GM18951 (cell line): ENCODE measurements at regions not wholly inside any gene's neighbourhood (a gene's known extent, or its start where the extent isn't known, plus 50 kb on each side); places are given as distances from the start of the nearest gene placed in this dataset.
"Not testable (repeated sequence)": the region's sequence is repeated elsewhere in the genome, so short reads cannot be mapped to it uniquely, and the experiment has no call there.

Experiments used
- POLR2A ChIP-seq: IDR thresholded peaks from 4 replicates; pipeline ENCODE4 v1.6.1; 2011; ENCODE audit warnings: mild to moderate bottlenecking; ENCODE audit not compliant: insufficient read length, insufficient read depth; ENCODE audit errors: extremely low read depth
- in situ Hi-C: fragments of 300-500 bp; cut with MboI; formaldehyde crosslinking; loops from one replicate; pipeline ENCODE4 v1.12.0; 2022; ENCODE audit warnings: low sequenced_read_pairs, mixed read lengths, inconsistent platforms; ENCODE audit not compliant: unreplicated experiment

DNA sequence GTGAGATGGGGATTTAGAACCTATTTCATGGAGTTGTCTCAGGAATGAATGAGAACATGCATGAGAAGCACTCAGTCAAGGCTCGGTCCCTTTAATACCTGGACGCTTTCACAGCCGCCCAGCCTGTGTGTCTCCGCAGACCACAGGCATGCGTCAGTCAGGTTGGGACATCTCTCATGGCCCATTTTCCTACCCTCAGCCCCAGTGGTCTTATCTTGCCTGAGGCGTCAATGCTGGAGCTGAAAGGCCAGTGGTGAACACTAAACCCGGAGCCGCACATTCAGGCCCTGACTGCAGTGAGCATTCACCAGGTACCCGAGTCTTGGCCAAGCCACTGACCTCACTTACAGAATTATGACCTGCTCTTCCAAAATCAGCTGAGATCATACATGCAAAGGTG lies 263.2 kb upstream of the RAB4A start:
- in situ Hi-C loops, result no loop called here
- TF ChIP-seq POLR2A, result no peak

DNA sequence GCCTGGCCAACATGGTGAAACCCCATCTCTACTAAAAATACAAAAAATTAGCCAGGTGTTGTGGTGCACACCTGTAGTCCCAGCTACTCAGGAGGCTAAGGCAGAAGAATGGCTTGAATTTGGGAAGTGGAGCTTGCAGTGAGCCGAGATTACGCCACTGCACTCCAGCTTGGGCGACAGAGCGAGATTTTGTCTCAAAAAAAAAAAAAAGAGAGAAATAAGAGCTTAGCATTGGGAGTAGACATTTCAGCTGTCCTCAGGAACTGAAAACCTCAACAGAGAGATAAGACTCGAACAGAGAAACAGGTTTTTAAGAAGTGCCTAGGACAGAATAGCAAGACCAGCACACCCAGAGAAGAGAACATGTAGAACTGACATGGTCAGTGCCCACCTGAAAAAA lies 262.6 kb upstream of the RAB4A start:
- in situ Hi-C loops, result not testable (repeated sequence)

DNA sequence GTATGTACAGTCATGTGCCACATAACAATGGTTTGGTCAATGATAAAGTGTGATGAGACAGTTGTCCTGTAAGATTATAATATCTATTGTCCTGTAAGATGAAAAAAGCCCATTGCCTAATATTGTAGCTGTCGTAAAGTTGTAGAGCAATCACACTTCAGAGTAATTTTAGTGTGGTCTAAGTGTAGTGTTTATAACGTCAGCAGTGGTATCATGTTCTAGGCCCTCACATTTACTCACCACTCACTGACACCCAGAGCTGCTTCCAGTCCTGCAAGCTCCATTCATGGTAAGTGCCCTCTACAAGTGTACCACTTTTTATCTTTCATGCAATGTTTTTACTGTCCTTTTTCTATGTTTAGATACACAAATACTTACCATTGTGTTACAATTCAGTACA lies 259.9 kb upstream of the RAB4A start:
- in situ Hi-C loops, result no loop called here
- no peak for TF ChIP-seq POLR2A

DNA sequence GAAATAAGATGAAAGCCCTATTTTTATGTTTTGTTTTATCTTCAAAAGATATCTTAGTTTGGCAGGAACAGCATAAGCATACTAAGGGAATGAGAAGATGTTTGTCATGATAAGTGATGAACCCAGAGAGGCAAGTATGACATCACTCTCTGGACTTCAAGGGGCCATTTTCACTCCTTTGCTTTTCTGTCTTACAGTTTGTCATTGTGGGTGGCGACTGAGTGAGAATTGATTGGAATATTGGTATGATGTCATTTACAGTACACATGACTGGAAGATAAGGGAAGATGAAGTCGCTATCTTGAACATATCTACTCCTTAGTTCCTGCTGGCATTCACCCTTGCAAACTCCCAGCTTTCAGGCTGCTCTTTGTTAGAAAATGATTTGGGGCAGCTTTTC lies 258.1 kb upstream of the RAB4A start:
- in situ Hi-C loops, result no loop called here
- no peak for TF ChIP-seq POLR2A

DNA sequence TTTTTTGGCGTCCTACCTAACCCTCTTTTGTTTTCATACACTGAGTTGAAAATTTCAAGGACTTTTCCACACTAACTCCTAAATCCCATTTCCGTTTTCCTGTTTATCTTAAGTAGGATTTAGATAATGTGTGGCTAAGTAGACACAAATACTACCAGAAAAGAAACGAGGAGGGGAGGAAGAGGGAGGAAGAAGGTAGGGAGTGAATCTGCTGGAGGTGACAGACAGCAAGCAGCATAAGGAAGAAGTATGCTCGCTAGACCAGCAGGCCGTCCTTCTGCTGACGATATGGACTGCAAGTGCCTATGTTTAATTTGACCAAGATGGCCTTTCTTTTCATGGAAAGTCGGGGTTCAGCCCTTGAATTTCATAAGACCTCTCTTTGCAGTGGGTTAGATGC lies 256.9 kb upstream of the RAB4A start:
- in situ Hi-C loops, result no loop called here
- TF ChIP-seq POLR2A, result no peak

DNA sequence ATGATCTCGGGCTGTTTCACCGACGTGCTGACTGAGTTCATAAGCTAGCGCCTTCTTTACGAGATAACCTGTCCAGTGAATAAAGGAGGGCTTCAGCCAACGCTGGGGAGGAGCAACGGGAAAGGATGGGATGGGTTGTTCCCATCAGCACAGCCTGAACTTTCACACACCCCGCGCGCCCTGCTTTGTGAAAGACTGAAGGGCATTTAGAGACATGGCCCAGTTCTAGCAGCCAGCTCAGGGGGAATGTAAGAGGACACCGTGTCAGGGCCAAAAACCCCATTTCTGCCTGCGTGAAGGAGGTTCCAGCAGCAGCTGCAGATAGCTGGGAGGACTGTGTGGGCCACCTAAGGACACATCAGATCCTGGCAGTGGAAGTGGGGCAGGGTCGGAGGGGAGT lies 255.1 kb upstream of the RAB4A start:
- in situ Hi-C loops, result no loop called here
- no peak for TF ChIP-seq POLR2A

DNA sequence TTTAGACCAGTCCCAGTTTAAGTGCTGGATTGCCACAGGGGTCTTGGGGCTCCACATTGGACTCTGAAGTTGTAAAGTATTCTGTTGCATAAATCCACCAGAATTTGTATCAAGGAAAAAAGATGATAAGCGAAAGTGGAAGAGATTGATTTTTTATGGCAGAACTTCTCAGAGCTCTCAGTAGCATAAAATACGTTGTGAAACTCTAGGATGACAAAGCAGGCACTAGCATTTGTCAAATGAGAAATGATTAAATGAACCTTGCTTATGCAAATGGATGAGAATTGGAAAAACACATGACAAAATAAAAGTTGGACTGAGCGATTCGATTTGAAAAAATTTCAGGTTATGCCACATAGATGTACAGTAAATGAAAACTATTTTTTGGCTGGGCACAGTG lies 253.8 kb upstream of the RAB4A start:
- TF ChIP-seq POLR2A, result no peak
- in situ Hi-C loops, result no loop called here

DNA sequence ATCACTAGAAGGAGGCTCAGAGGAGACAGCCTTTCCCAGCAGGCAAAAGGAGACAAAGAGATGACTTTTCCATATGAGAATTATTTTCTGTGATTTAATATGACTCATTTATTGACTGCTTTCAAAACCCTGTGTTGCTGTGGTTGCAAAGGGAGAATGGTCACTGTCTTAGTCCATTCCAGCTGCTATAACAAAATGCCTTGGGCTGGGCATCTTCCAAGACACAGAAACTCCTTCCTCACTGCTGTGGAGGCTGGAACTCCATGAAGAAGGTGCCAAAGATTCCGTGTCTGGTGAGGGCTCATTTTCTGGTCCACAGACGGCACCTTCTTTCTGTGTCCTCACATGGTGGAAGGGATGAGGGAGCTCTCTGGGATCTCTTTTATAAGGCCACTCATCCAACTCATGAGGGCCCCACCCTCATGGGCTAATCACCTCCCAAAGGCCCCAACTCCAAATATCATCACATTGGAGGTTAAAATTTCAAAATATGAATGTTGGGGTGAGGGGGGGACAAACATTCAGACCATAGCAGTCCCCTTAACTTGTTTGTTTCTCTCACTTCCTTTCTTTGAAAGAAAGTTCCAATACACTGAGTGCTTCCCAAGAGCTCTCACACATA lies 252.1 kb upstream of the RAB4A start:
- no peak for TF ChIP-seq POLR2A
- in situ Hi-C loops, result no loop called here

DNA sequence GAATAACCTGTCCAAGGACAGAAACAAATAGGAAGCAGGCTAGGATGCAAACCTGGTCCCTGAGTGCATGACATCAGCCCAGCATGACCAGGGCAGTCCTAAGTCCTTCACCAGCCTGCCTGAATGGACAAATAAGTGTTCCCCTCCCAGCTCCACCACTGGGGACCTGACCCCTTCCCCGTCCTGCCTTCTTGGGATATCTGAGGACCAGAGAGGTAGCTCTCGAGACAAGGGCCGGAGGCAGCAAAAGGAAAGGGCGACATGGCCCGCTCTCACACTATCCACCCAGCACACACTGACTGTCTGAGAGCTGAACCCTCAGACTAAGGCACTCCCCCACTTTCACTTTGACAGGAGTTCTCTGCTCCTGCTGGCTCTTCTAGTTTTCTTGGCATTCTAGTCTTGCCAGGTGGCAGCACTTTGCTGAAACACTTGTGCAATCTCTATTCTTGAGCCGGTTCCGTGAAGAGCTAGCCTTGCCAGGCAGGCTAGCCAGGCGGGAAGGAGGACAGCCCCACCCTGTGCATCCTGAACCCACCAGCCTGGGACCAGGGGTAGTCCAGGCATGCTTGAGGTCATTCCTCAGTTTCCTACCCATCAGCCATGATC lies 251.1 kb upstream of the RAB4A start:
- TF ChIP-seq POLR2A, result no peak
- in situ Hi-C loops, result no loop called here

DNA sequence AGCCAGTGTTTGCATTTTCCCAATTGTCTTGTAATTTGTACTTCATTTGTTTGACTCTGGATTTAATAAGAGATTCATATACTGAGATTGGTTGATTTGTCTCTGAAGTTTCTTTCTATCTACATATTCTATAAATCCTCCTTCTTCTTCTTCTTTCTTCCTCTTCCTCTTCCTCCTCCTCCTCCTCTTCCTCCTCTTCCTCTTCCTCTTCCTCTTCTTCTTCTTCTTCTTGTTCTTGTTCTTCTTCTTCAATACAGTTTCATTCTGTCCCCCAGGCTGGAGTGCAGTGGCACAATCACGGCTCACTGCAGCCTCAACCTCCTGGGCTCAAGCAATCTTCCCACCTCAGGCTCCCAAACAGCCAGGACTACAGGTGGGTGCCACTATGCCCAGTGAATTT lies 249.9 kb upstream of the RAB4A start:
- in situ Hi-C loops, result not testable (repeated sequence)

DNA sequence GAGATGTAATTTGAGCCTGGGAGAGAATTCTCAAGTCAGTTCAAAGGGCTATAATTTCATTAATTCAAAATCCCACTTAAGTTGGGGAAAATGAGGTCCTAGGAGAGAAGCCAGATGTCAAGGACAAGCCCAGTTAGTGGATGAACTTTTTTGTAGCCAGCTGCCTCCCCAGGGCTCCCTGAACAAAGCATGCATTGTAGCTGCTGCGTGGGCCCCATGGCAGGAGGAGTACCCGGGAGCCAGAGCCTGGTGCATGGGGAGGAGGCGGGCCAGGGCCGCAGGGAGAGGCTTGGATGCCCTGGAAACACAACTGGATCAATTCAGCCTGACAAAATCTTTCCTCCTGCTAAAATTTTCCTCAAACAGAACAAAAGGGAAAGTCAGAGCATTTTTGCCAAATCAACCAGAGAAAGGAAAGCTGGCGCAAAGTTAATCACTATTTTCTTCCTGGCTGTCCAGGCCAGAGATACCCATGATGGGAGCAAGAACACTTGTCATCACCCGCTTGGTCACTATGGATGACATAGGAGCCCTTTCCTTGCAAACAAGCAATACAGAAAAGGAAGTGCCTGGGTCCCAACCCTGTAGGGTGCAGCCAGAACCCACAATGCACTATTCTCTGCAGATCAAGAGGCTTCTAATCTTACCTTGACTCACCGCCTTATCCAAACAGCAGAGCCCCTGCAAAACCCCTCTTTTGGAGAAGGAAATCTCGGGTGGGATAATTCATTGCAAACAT lies 248.1 kb upstream of the RAB4A start:
- TF ChIP-seq POLR2A, result no peak
- in situ Hi-C loops, result no loop called here

DNA sequence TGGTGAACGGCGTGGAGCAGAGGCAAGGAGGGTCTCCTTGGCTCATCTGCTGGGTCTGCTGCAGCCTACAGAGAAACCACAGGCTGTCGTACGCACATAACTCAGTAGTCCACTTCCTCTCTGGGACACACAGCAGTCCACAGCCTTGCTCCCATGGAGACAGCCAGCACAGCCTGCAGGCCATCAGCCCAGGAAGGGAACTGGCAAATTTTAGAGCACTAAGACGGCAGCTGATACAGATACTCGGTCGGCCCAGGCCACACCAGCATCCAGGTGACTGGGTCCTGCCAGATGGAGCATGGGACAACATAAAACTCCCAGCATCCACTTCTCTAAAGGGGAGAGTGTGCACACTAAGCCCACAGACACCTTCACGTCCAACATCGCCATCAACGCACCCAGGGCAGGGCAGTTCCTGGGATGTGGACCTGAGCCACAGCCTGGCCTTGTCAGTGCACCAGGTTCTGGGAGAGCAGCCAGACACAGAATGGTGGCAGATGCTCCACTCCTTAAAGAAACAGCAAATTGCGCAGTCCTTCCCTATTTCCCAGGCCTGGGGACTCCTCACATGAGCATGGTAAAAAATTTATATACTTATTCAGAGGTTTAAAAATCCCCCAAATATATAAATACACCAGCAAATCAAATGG lies 247.1 kb upstream of the RAB4A start:
- in situ Hi-C loops, result no loop called here

DNA sequence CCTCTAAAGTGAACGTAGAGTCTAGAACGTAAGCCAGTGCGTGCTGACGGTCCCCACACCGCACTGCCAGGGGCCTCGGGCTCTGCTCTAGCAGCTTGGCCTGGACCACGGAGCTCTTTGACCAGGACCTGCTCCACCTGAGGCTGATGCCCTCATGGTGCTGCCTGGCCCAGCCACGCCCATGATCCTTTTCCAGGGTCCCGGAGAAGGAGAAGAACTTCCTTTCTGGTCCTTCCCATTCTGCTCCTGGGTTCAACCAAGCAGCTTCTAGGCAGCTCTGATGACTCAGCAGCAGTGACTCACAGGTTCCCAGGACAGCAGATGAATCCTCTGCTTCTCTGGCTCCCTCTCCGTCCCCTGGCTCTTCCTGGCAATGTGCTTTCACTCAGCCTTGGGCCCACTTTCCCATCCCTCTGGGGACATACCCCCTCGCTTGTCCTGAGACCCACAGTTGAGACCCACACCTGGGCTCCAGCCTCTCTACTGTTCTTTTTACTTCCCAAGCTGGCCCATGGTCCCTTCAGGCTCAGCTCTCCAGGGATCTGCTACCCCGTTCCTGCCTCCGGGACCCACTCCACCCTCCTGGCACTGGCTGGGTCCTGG lies 246.3 kb upstream of the RAB4A start:
- TF ChIP-seq POLR2A, result no peak
- in situ Hi-C loops, result no loop called here

More for the DNA sequence above, 247.1 kb upstream of the RAB4A start:
- no peak for TF ChIP-seq POLR2A
